ENCODE measurements at regions not wholly inside any gene's neighbourhood (a gene's known extent, or its start where the extent isn't known, plus 50 kb on each side); places are given as distances from the start of the nearest gene placed in this dataset.

DNA sequence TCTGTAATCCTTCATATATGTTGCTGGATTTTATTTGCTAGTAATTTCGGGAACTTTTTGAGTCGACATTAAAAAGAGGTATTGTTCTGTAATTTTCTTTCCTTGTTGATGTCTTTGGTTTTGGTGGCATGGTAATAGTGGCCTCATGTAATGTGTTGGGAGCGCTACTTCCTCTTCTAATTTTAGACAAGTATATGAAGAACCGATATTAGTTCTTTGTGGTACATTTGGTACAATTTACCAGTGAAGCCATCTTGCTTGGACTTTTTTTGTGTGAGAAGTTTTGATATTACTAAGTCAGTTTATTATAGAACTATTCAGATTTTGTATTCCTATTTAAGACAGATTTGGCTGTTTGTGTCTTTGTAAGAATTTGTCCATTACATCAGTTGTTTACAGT, 669.2 kb upstream of the AADAT start:
- H3K27me3 ChIP-seq (replicated peaks in 1 of 4; ENCODE audit: control insufficient read depth in 3 of 4, extremely low read depth in 1 of 4, insufficient read depth in 3 of 4, low read length in 3 of 4) = no peaks in the 10 kb centered on the region

More for the DNA sequence above, 669.2 kb upstream of the AADAT start:
- DNase-seq (ENCODE audit: low read depth in 1 of 2, low spot score in 2 of 2) = no peak
- no peak overlapping the region for H3K18ac ChIP-seq (ENCODE audit: extremely low read depth, low read length)
- H3K14ac ChIP-seq (ENCODE audit: insufficient read length) = no peak overlapping the region
- no peaks in the 10 kb centered on the region for H4K20me1 ChIP-seq (replicated peaks in 1 of 2; ENCODE audit: control insufficient read depth in 1 of 2, insufficient read depth in 2 of 2, low read length in 2 of 2)
- POLR2A ChIA-PET (ENCODE audit: partially characterized antibody) = no interaction called here
- no peaks in the 10 kb centered on the region for H3K36me3 ChIP-seq (ENCODE audit: control insufficient read depth in 2 of 4, insufficient read depth in 4 of 4, low read length in 3 of 4)
- no peak overlapping the region for H3K4ac ChIP-seq (replicated peaks; ENCODE audit: insufficient read length, low read depth, low read length)
- H3K4me2 ChIP-seq (ENCODE audit: insufficient read depth in 1 of 2, low read depth in 2 of 2, low read length in 2 of 2) = no peak overlapping the region
- H2BK120ac ChIP-seq (replicated peaks; ENCODE audit: low read depth, low read length) = no peak overlapping the region
- no peak overlapping the region for H3K9ac ChIP-seq (replicated peaks in 1 of 4; ENCODE audit: extremely low read depth in 1 of 4, low read depth in 3 of 4, low read length in 3 of 4)
- H3K56ac ChIP-seq (replicated peaks; ENCODE audit: insufficient read length, low read depth, low read length) = no peak overlapping the region
- no peak overlapping the region for H4K8ac ChIP-seq (ENCODE audit: extremely low read depth, insufficient read depth, low read length)
- CTCF ChIA-PET (ENCODE audit: partially characterized antibody) = no interaction called here
- H2BK5ac ChIP-seq (ENCODE audit: low read depth, low read length) = no peak overlapping the region
- no peak overlapping the region for H2BK20ac ChIP-seq (ENCODE audit: low read length)
- H3K23ac ChIP-seq (ENCODE audit: insufficient read length) = no peak overlapping the region
- 96% methylated on average over 4 of the region's 4 CpGs; no CpG with 5 or more reads in 1 of the 2 experiments for WGBS, 2 experiments (ENCODE audit: extremely low coverage in 1 of 2, insufficient coverage in 1 of 2, insufficient read length in 1 of 2, insufficient replicate concordance in 2 of 2, low coverage in 1 of 2, low lambda C conversion rate in 2 of 2, missing lambda C conversion rate in 1 of 2)
- no peaks in the 10 kb centered on the region for H3K79me2 ChIP-seq (ENCODE audit: control insufficient read depth in 1 of 2, insufficient read depth in 2 of 2, low read length in 2 of 2)
- H3K9me3 ChIP-seq (ENCODE audit: insufficient read depth in 2 of 2, low read depth in 1 of 2, low read length in 1 of 2) = no peaks in the 10 kb centered on the region
- H2AFZ ChIP-seq (ENCODE audit: low read length) = no peak overlapping the region
- H2BK12ac ChIP-seq (ENCODE audit: low read depth, low read length) = no peak overlapping the region
- no peaks in the 10 kb centered on the region for H3K79me1 ChIP-seq (ENCODE audit: low read depth, low read length)
- H2AK5ac ChIP-seq (ENCODE audit: low read depth, low read length) = no peak overlapping the region
- no peaks in the 10 kb centered on the region for H3K4me1 ChIP-seq (replicated peaks in 1 of 4; ENCODE audit: control insufficient read depth in 3 of 4, insufficient read depth in 4 of 4, low read length in 3 of 4)
- no peak for FAIRE-seq
- H3K27ac ChIP-seq (ENCODE audit: low read depth, low read length) = no peak overlapping the region
- TF ChIP-seq TAF7 (optimal IDR thresholded peaks at IDR 0.05; ENCODE audit: borderline replicate concordance, low read depth, low read length) = no peak
- no peak for TF ChIP-seq ASH2L (IDR thresholded peaks at IDR 0.05; ENCODE audit: low read length)
- no peak for TF ChIP-seq SIN3A (conservative IDR thresholded peaks at IDR 0.05 in 1 of 2, IDR thresholded peaks at IDR 0.05 in 1 of 2; ENCODE audit: low read depth in 1 of 2, low read length in 2 of 2)
- TF ChIP-seq EP300 (IDR thresholded peaks at IDR 0.05; ENCODE audit: borderline replicate concordance in 1 of 2, low read depth in 2 of 2, low read length in 2 of 2) = no peak
- no peak for TF ChIP-seq SP2 (IDR thresholded peaks at IDR 0.05; ENCODE audit: low read length)
- no peak for TF ChIP-seq BCL11A (IDR thresholded peaks at IDR 0.05; ENCODE audit: low read depth in 2 of 2, low read length in 2 of 2)
- TF ChIP-seq TBP (IDR thresholded peaks at IDR 0.05; ENCODE audit: low read depth, low read length) = no peak
- no peak for TF ChIP-seq RFX5 (IDR thresholded peaks at IDR 0.05; ENCODE audit: borderline replicate concordance, low read depth, low read length)
- no peak for TF ChIP-seq CHD1 (IDR thresholded peaks at IDR 0.05; ENCODE audit: low read depth, low read length)
- H4K91ac ChIP-seq (replicated peaks; ENCODE audit: insufficient read length, low read length) = no peak overlapping the region
- H4K5ac ChIP-seq (ENCODE audit: insufficient read length, low read depth, low read length) = no peak overlapping the region
- no peak overlapping the region for H2BK15ac ChIP-seq (ENCODE audit: low read length)
- H3K23me2 ChIP-seq (ENCODE audit: low read depth, low read length) = no peaks in the 10 kb centered on the region
- H3K4me3 ChIP-seq (ENCODE audit: extremely low read depth in 1 of 4, insufficient read depth in 2 of 4, low read depth in 3 of 4, low read length in 4 of 4) = no peak overlapping the region
